Activated CD4-positive, alpha-beta T cell treated with anti-CD3 and anti-CD28 coated beads, Interleukin-2, Interleukin-6, amounts not matched to agents 100 ng/mL and 50 ng/mL, durations not matched to agents 16 hours and 8 hours (primary cell): ENCODE measurements at regions not wholly inside any gene's neighbourhood (a gene's known extent, or its start where the extent isn't known, plus 50 kb on each side); places are given as distances from the start of the nearest gene placed in this dataset.

Source experiments
- DNase-seq: peaks from one replicate; pipeline ENCODE4 v3.0.0-alpha.2; 2020

GRCh38 chr3:103690536-103690935, 1255.7 kb downstream of the ZPLD1 start:
- no peak for DNase-seq

- no peak for DNase-seq
These were observed 1259.0 kb downstream of the ZPLD1 start for GRCh38 chr3:103693831-103694230.

GRCh38 chr3:103698646-103699045, 1263.8 kb downstream of the ZPLD1 start:
- no peak for DNase-seq

- no peak for DNase-seq
These were observed 1264.4 kb downstream of the ZPLD1 start for GRCh38 chr3:103699228-103699627.

- DNase-seq, result no peak
These were observed 1270.8 kb downstream of the ZPLD1 start for GRCh38 chr3:103705641-103706040.

- DNase-seq, result no peak
These were observed 1271.9 kb downstream of the ZPLD1 start for GRCh38 chr3:103706671-103707070.

GRCh38 chr3:103711670-103712069, 1276.9 kb downstream of the ZPLD1 start:
- no peak for DNase-seq

- DNase-seq, result no peak
These were observed 1277.6 kb downstream of the ZPLD1 start for GRCh38 chr3:103712320-103713008.

- no peak for DNase-seq
These were observed 1294.7 kb downstream of the ZPLD1 start for GRCh38 chr3:103729547-103729946.

- DNase-seq, result no peak
These were observed 1295.9 kb downstream of the ZPLD1 start for GRCh38 chr3:103730744-103731143.

- DNase-seq, result no peak
These were observed 1318.2 kb downstream of the ZPLD1 start for GRCh38 chr3:103752986-103753385.

GRCh38 chr3:103767635-103768034, 1332.8 kb downstream of the ZPLD1 start:
- no peak for DNase-seq

- no peak for DNase-seq
These were observed 1350.2 kb downstream of the ZPLD1 start for GRCh38 chr3:103785017-103785416.

- DNase-seq, result no peak
These were observed 1350.7 kb downstream of the ZPLD1 start for GRCh38 chr3:103785537-103785936.

GRCh38 chr3:103786296-103786695, 1351.5 kb downstream of the ZPLD1 start:
- DNase-seq, result no peak

- DNase-seq, result no peak
These were observed 1352.5 kb downstream of the ZPLD1 start for GRCh38 chr3:103787164-103787871.

- DNase-seq, result no peak
These were observed 1353.1 kb downstream of the ZPLD1 start for GRCh38 chr3:103787879-103788278.

- DNase-seq, result no peak
These were observed 1357.1 kb downstream of the ZPLD1 start for GRCh38 chr3:103791786-103792515.

- no peak for DNase-seq
These were observed 1359.8 kb downstream of the ZPLD1 start for GRCh38 chr3:103794656-103795055.

GRCh38 chr3:103796068-103796467, 1361.3 kb downstream of the ZPLD1 start:
- no peak for DNase-seq

GRCh38 chr3:103803787-103804186, 1369.0 kb downstream of the ZPLD1 start:
- no peak for DNase-seq

GRCh38 chr3:103810167-103810566, 1375.4 kb downstream of the ZPLD1 start:
- no peak for DNase-seq

- no peak for DNase-seq
These were observed 1379.1 kb downstream of the ZPLD1 start for GRCh38 chr3:103813955-103814354.

- DNase-seq, result no peak
These were observed 1383.6 kb downstream of the ZPLD1 start for GRCh38 chr3:103818398-103818797.
